ENCODE measurements at regions not wholly inside any gene's neighbourhood (a gene's known extent, or its start where the extent isn't known, plus 50 kb on each side); places are given as distances from the start of the nearest gene placed in this dataset.
A peak's percentile ranks its signal among the peaks of the same experiment; 100 is the strongest.

DNA sequence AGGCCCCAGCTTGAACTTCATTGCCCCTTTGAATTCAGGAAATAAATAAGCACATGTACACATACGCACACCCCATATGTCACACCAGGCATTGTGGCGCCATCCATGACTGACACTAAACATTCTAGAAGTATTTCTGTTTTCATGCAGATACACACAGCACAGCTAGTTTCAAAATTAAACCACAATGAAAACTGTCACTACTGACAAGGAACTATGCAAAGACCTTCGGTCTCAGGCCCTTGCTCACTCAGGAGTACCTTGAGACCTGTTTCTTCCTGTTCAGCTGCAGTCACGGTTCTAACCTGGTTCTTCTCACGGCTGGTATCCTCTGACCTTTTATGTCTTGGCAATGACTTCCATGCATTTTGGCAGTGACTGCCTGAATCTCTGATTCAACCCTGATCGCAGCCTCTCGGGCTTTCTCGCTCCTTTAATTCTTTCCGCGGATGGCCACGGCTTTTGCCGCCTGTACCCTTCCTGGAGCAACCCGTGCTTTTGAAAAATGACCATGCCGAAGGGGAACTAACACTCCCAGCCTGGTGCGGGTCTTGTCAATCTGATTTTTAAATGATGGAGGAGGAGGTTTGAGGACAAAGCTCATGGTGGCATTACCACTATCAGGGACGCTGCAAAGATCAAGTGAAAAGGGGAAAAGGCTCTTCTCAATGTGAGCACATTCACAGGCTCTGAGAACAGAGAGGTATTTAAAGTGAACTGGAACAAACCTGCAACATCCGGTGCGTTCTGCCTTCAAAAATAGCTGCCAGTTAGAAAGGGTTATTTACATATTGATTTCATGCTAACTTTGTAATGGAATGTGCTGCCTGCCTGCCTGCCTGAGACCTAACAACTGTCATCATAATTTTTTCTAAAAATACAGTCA is 384.6 kb downstream of the RRAGC start:
- BruUV-seq (replicated peaks), result no TSS peak
- ChIA-PET POLR2A (interaction anchor here (1.1 kb wide), 1 partner anchor 445 kb away, joined by 3 read pairs; no protein-coding TSS in a partner anchor), CTCF (ENCODE audit: low intra/inter-chr PET ratio) (interaction anchor here (0.7 kb wide), 1 partner anchor 26 kb away, joined by 4 read pairs; no protein-coding TSS in a partner anchor)
- FAIRE-seq (no peak), DNase-seq (ENCODE audit: extremely low read depth in 1 of 4, low spot score in 3 of 4) (no peak), ATAC-seq (no peak)
- TF ChIP-seq HNRNPLL (IDR thresholded peaks at IDR 0.05; ENCODE audit: low read depth, low read length, poor library complexity, severe bottlenecking), result no peak
- no peak for TF ChIP-seq HNRNPUL1 (IDR thresholded peaks at IDR 0.05; ENCODE audit: low read length)
- no peak for TF ChIP-seq CREB1 (IDR thresholded peaks at IDR 0.05)
- no peak for TF ChIP-seq CREB1 (CRISPR knock-in tag; IDR thresholded peaks at IDR 0.05)
- no peak for TF ChIP-seq NFIX (CRISPR knock-in tag; IDR thresholded peaks at IDR 0.05; ENCODE audit: low read depth)
- TF ChIP-seq, protein P1, sequence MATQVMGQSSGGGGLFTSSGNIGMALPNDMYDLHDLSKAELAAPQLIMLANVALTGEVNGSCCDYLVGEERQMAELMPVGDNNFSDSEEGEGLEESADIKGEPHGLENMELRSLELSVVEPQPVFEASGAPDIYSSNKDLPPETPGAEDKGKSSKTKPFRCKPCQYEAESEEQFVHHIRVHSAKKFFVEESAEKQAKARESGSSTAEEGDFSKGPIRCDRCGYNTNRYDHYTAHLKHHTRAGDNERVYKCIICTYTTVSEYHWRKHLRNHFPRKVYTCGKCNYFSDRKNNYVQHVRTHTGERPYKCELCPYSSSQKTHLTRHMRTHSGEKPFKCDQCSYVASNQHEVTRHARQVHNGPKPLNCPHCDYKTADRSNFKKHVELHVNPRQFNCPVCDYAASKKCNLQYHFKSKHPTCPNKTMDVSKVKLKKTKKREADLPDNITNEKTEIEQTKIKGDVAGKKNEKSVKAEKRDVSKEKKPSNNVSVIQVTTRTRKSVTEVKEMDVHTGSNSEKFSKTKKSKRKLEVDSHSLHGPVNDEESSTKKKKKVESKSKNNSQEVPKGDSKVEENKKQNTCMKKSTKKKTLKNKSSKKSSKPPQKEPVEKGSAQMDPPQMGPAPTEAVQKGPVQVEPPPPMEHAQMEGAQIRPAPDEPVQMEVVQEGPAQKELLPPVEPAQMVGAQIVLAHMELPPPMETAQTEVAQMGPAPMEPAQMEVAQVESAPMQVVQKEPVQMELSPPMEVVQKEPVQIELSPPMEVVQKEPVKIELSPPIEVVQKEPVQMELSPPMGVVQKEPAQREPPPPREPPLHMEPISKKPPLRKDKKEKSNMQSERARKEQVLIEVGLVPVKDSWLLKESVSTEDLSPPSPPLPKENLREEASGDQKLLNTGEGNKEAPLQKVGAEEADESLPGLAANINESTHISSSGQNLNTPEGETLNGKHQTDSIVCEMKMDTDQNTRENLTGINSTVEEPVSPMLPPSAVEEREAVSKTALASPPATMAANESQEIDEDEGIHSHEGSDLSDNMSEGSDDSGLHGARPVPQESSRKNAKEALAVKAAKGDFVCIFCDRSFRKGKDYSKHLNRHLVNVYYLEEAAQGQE (IDR thresholded peaks at IDR 0.05; ENCODE audit: borderline replicate concordance), result peak; percentile 29; the same call in 1 of the 2 replicates
- TF ChIP-seq, protein P1 (CRISPR knock-in tag; IDR thresholded peaks at IDR 0.05; ENCODE audit: low read depth), result no peak
- TF ChIP-seq CHCHD3 (CRISPR knock-in tag; IDR thresholded peaks at IDR 0.05), result no peak
- TF ChIP-seq, protein P2, sequence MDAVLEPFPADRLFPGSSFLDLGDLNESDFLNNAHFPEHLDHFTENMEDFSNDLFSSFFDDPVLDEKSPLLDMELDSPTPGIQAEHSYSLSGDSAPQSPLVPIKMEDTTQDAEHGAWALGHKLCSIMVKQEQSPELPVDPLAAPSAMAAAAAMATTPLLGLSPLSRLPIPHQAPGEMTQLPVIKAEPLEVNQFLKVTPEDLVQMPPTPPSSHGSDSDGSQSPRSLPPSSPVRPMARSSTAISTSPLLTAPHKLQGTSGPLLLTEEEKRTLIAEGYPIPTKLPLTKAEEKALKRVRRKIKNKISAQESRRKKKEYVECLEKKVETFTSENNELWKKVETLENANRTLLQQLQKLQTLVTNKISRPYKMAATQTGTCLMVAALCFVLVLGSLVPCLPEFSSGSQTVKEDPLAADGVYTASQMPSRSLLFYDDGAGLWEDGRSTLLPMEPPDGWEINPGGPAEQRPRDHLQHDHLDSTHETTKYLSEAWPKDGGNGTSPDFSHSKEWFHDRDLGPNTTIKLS (IDR thresholded peaks at IDR 0.05; ENCODE audit: borderline replicate concordance, low read depth), result no peak
- no peak for TF ChIP-seq RBM34 (IDR thresholded peaks at IDR 0.05; ENCODE audit: borderline replicate concordance, insufficient read depth, low read length)
- in situ Hi-C loops (cut with MboI) (no loop called here), intact Hi-C loops (cut with micrococcal nuclease) (no loop called here)
- no peak overlapping the region for H3K4me2 ChIP-seq (ENCODE audit: insufficient read depth, low read length)
- H3K36me3 ChIP-seq (ENCODE audit: control insufficient read depth, insufficient read depth, low read length), result no peaks in the 10 kb centered on the region
- H3K4me1 ChIP-seq (replicated peaks in 1 of 2; ENCODE audit: control insufficient read depth in 2 of 2, insufficient read depth in 2 of 2, low read length in 2 of 2), result peaks cover 0 to 4% of the 10 kb centered on the region in 2 experiments; a peak in 1 of 5 replicates
- no peaks in the 10 kb centered on the region for H3K79me2 ChIP-seq (ENCODE audit: control insufficient read depth, insufficient read depth, low read length)
- H3K27ac ChIP-seq (ENCODE audit: extremely low read depth, low read depth, low read length), result no peak overlapping the region
- H3K9ac ChIP-seq (ENCODE audit: insufficient read depth in 1 of 2, low read depth in 2 of 2, low read length in 2 of 2), result no peak overlapping the region
- peaks cover 18 to 34% of the 10 kb centered on the region in 2 experiments; a peak in 3 of 5 replicates for H3K27me3 ChIP-seq (ENCODE audit: control insufficient read depth in 2 of 2, insufficient read depth in 2 of 2, low read length in 2 of 2)
- H4K20me1 ChIP-seq (replicated peaks; ENCODE audit: control insufficient read depth, insufficient read depth, low read length), result no peaks in the 10 kb centered on the region
- H2AFZ ChIP-seq (ENCODE audit: low read depth, low read length), result no peak overlapping the region
- WGBS (ENCODE audit: insufficient coverage, low coverage, missing lambda C conversion rate), result 32% methylated on average over 18 of the region's 18 CpGs
- H3K9me1 ChIP-seq (ENCODE audit: control insufficient read depth, insufficient read depth, low read length), result no peaks in the 10 kb centered on the region
- H3K4me3 ChIP-seq, result no peak overlapping the region
- no peaks in the 10 kb centered on the region for H3K9me3 ChIP-seq (replicated peaks; ENCODE audit: control insufficient read depth, insufficient read depth, low read depth, low read length)

All from K562 (cell line).